Tibial nerve (tissue), 3 donors: ENCODE measurements at regions not wholly inside any gene's neighbourhood (a gene's known extent, or its start where the extent isn't known, plus 50 kb on each side); places are given as distances from the start of the nearest gene placed in this dataset.

ENCODE experiments used
- CTCF ChIP-seq, 5 experiments: fragments of 200-600 bp in 3 of 5; fragments of 450-650 bp in 2 of 5; sonication (generic) in 3 of 5; IDR thresholded peaks; one replicate each; pipeline ENCODE4 v1.5.1; 2016 to 2019; ENCODE audit warnings: antibody characterized with exemption in 5 of 5, mild to moderate bottlenecking in 3 of 5, moderate library complexity in 2 of 5
- POLR2A ChIP-seq, 2 donors: fragments of 450-650 bp; IDR thresholded peaks; one replicate each; pipeline ENCODE4 v1.6.1; 2017; ENCODE audit warnings: antibody characterized with exemption in 2 of 2, mild to moderate bottlenecking in 2 of 2, moderate library complexity in 2 of 2

DNA sequence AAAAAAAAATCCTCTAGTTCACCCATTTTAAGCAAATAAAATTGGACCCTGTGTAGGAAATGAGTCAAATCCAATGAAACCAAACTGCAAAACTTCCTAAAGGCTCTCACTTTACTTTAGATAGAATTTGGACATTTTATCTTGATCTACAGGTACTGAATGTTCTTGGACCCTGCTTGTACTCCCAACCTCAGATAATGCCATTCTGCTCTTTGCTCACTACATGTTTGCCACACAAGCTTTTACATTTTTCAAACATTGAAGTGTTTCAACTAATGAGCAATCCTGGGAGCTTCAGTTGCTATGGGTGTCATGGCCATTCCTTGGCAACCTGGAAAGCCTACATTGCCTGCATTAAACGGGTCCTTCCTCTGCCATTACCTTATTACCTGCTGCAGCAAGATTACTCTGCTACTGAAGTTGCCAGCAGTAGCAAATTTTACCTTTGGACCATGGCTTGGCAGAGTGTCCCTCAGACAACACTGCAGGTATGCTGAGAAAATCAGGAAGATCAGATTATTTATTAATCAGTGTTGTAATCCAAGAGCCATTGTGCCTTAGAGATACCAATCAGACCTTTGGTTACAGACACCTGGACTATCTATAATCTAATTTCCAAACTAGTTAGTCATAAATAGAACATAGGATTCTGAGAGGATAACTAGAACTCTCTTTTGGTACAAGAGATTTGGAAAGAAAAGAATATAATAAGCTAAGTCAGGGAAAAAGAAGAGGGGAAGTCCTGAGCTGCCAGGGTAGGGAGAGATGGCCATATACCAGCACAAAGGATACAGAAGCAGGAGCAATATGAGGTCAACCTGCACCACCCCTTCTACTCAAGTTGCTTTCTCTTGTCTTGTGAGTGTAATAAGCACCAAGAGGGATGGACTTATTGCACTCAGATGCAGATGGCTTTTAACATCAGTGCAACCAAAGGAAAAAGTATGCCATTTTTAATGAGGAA lies 293.3 kb upstream of the TFPI start:
- no peak for TF ChIP-seq CTCF (IDR thresholded peaks at IDR 0.05)
- no peak for TF ChIP-seq POLR2A (IDR thresholded peaks at IDR 0.05)
